GM10266 (cell line): ENCODE measurements at regions not wholly inside any gene's neighbourhood (a gene's known extent, or its start where the extent isn't known, plus 50 kb on each side); places are given as distances from the start of the nearest gene placed in this dataset.

Experiments
- DNase-seq: peaks from one replicate; pipeline ENCODE4 v3.0.0; 2012; ENCODE audit errors: extremely low spot score
- TF ChIP-seq, protein P1 (sequence below): IDR thresholded peaks from 2 replicates; pipeline ENCODE4 v1.5.1; 2012; ENCODE audit warnings: mild to moderate bottlenecking, low read depth; ENCODE audit not compliant: control insufficient read depth, insufficient read depth; ENCODE audit errors: missing control alignments

DNA sequence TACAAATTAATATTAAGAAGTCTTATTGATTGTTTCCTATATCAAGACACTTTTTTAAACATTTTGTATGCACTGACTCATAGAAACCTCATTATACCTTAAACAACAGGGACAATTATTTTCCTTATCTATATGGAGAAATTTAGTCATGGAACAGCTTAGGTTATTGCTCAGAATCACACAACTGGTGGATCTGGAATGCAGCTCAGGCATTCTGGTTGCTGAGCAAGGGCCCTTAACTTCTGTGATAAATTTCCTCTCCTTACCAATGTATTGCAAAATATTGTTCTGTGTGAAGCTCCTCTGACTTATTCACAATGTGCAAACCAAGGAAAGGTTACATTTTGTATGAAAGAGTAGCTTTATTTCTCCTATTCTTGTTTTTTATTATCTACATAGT is 817.8 kb downstream of the LRFN5 start:
- DNase-seq: no peak
- TF ChIP-seq, protein P1, sequence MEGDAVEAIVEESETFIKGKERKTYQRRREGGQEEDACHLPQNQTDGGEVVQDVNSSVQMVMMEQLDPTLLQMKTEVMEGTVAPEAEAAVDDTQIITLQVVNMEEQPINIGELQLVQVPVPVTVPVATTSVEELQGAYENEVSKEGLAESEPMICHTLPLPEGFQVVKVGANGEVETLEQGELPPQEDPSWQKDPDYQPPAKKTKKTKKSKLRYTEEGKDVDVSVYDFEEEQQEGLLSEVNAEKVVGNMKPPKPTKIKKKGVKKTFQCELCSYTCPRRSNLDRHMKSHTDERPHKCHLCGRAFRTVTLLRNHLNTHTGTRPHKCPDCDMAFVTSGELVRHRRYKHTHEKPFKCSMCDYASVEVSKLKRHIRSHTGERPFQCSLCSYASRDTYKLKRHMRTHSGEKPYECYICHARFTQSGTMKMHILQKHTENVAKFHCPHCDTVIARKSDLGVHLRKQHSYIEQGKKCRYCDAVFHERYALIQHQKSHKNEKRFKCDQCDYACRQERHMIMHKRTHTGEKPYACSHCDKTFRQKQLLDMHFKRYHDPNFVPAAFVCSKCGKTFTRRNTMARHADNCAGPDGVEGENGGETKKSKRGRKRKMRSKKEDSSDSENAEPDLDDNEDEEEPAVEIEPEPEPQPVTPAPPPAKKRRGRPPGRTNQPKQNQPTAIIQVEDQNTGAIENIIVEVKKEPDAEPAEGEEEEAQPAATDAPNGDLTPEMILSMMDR: no peak

DNA sequence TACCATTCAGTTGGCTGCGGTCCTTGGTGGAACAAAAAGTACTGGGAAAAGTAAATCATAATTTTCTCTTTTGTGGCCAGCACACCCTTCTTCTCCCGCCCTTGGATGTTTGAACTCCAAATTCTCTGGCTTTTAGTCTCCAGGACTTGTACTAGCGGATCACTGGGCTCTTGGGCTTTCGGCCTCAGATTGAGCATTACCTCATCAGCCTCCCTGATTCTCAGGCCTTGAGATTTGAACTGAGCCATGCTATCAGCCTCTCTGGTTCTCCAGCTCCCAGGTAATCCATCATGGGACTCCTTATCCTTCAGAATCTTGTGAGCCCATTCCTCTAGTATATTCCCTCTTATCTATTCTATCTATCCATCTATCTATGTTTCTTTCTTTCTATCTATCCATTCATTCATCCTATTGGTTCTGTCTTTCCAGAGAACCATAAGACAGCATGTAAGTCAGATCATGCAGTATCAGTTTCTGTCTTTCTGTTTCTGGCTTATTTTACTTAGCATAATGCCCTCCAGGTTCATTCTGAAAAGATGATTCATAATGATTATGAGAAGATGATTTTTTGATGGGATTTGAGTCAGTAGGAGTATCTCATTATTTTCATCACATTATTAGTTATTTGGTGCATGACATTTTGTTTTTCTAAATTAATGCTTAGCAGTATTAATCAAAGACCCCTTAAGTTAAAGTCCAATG is 814.9 kb downstream of the LRFN5 start:
- TF ChIP-seq, protein P1: no peak
- DNase-seq: no peak

DNA sequence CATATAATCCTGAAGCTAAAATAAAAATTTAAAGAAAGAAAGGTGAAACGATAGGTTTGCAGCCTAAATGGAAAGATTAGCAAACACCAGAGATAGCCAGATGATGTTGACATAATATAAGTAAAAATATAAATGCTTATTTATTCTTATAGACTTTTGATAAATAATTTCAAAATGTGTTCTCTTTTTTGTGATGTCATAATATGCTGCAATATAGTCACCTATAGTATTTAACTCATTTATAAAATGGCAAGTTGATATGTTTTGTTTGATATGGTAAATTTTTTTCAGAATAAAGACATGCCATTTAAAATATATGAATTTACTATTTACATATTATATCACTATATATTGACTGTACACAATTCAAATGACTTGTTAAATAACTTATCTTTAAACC is 813.4 kb downstream of the LRFN5 start:
- TF ChIP-seq, protein P1: no peak
- DNase-seq: no peak

DNA sequence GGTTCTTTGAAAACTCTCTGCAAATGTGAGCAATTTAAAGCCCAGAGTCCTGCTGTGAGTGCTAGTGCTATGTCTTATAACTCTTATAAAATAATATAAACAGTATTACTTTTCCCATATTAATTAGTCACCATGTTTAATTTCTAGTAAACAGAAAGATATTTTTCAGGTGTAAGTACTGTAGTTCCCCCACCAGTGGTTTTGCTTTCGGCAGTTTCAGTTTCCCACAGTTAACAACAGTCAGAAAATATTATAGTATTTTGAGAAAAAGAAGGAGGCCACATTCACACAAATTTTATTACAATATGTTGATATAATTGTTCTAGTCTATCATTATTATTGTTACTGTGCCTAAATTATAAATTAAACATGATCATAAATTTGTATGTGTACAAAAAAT is 800.5 kb downstream of the LRFN5 start:
- DNase-seq: peak; percentile 3
- TF ChIP-seq, protein P1: no peak

DNA sequence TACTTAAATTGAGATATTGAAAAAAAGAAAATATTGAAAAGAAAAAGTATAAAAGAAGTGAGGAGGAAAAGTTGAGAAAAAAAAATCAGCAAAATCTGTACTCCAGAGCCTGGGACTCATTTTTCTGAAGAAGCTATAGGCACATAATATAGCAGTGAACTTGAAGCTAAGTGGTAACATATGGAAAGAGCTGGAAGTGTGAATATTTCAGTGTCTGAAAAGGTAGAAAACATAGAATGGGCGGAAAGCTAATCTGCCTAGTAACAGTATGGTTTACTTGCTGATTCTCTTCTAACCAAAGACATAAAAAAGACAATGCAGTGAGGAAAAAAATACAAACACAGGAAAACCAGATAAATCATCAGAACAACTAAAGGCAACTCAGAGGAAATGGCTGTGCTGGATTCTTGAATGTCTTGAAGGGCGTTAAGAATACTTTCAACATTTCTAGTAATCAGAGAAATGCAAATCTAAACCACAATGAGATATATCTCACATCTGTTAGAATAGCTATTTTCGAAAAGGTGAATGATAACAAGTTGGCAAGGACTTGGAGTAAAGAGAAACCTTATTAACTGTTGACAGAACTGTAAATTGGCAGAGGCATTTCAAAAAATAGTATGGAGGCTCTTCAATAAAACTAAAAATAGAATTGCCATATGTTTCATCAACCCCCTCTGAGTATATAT is 784.6 kb downstream of the LRFN5 start:
- peak; percentile 2 for DNase-seq

DNA sequence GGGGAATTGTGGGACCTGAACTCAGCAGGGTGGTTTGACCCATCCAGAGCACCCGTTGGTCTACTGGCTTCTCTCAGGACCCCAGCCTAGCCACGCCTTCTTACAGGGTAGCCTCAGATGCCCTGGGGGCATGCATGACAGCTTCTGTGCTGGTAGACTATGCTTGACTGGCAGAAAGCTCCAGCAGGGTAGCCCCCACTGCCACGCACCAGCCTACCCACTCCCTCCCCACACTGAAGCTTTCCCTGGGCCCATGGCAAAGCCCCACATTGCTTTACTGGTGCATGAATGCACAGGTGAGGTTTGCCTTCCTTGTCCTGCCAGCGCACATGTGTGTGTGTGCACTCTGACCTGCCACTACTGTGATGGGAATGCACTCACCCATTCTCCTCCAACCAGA is 772.2 kb downstream of the LRFN5 start:
- DNase-seq: no peak
- TF ChIP-seq, protein P1: no peak

More for the DNA sequence above, 784.6 kb downstream of the LRFN5 start:
- TF ChIP-seq, protein P1: no peak

DNA sequence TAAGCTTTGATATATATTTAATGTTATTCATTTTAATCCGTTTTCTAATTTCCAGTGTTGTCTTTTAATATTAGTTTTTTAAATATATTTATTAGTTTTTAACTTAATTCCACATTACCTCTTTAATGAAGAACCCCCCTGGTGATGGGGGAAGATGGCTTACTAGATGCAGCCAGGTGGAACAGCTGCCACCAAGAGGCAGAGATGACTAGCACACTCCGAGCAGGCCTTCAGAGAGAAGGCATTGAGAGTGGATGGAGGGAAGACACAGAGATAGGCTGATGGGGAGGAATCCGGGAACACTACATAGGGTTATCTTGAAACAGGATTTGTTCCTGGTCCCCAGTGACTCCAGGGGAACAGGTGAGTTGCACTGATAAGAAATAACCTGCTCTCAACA is 771.6 kb downstream of the LRFN5 start:
- no peak for DNase-seq
- TF ChIP-seq, protein P1: no peak
